NB4 (cell line): ENCODE measurements at regions not wholly inside any gene's neighbourhood (a gene's known extent, or its start where the extent isn't known, plus 50 kb on each side); places are given as distances from the start of the nearest gene placed in this dataset.

Source experiments
- DNase-seq: peaks from one replicate; pipeline ENCODE4 v3.0.0; 2010; ENCODE audit warnings: low read depth
- H3K4me3 ChIP-seq: one replicate; pipeline ENCODE4 v1.5.1; 2011; ENCODE audit warnings: mild to moderate bottlenecking, low read depth, low read length, moderate library complexity
- CTCF ChIP-seq: IDR thresholded peaks from one replicate; pipeline ENCODE4 v1.5.1; 2012; ENCODE audit warnings: low read depth, low read length
- MAX ChIP-seq: IDR thresholded peaks from 2 replicates; pipeline ENCODE4 v1.6.1; 2011; ENCODE audit warnings: low read depth, low read length
- MYC ChIP-seq: IDR thresholded peaks from 2 replicates; pipeline ENCODE4 v1.6.1; 2011; ENCODE audit warnings: low read depth, low read length
- POLR2A ChIP-seq: IDR thresholded peaks from 2 replicates; pipeline ENCODE4 v1.6.1; 2011; ENCODE audit warnings: mild to moderate bottlenecking; ENCODE audit not compliant: insufficient read length; ENCODE audit errors: extremely low read depth

GRCh38 chr12:78324234-78324633, 493.5 kb downstream of the NAV3 start:
- TF ChIP-seq POLR2A = no peak
- no peak for TF ChIP-seq MYC
- no peak for TF ChIP-seq CTCF
- no peak for TF ChIP-seq MAX
- DNase-seq = no peak
- H3K4me3 ChIP-seq = no peak overlapping the region

GRCh38 chr12:78328524-78328923, 497.8 kb downstream of the NAV3 start:
- no peak overlapping the region for H3K4me3 ChIP-seq
- no peak for TF ChIP-seq MAX
- no peak for TF ChIP-seq POLR2A
- no peak for TF ChIP-seq MYC
- TF ChIP-seq CTCF = no peak
- DNase-seq = no peak

GRCh38 chr12:78330131-78330530, 499.4 kb downstream of the NAV3 start:
- TF ChIP-seq POLR2A = no peak
- no peak for TF ChIP-seq CTCF
- no peak for TF ChIP-seq MAX
- no peak for TF ChIP-seq MYC
- no peak overlapping the region for H3K4me3 ChIP-seq

GRCh38 chr12:78331181-78331580, 500.5 kb downstream of the NAV3 start:
- H3K4me3 ChIP-seq = no peak overlapping the region
- no peak for TF ChIP-seq POLR2A
- no peak for TF ChIP-seq MAX
- no peak for TF ChIP-seq CTCF
- TF ChIP-seq MYC = no peak
- DNase-seq = no peak

More at GRCh38 chr12:78330131-78330530, 499.4 kb downstream of the NAV3 start:
- no peak for DNase-seq

GRCh38 chr12:78331753-78332152, 501.1 kb downstream of the NAV3 start:
- TF ChIP-seq POLR2A = no peak
- TF ChIP-seq MYC = no peak
- TF ChIP-seq MAX = no peak
- TF ChIP-seq CTCF = no peak
- H3K4me3 ChIP-seq = no peak overlapping the region
- no peak for DNase-seq

- no peak for DNase-seq
- TF ChIP-seq MAX = no peak
- no peak for TF ChIP-seq MYC
- no peak for TF ChIP-seq CTCF
- TF ChIP-seq POLR2A = no peak
- H3K4me3 ChIP-seq = no peak overlapping the region
Observed at GRCh38 chr12:78338054-78338785, 507.5 kb downstream of the NAV3 start.
